ENCODE measurements at regions not wholly inside any gene's neighbourhood (a gene's known extent, or its start where the extent isn't known, plus 50 kb on each side); places are given as distances from the start of the nearest gene placed in this dataset.
A peak's percentile ranks its signal among the peaks of the same experiment; 100 is the strongest.
"Not testable (repeated sequence)": the region's sequence is repeated elsewhere in the genome, so short reads cannot be mapped to it uniquely, and the experiment has no call there.

DNA sequence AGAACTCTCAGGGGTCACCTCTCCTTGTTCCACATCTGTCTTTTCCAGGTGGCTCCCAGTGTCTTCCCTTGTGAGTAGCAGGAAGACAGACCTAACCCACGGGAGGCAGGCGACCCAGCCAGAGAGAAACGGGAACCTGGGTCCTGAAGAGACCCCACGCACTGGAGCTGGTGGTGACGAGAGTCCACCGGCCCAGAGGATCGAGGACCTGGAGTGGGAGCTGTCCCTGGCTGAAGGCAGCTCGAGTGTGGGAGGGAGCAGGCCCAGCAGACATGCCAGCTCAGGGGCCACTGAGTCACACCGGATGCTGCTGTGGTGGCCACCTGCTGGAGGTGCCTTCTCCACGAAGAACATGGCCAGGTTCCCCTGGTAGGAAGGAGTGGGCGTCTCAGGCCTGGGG lies 66.5 kb upstream of the ATP12A start:
- Mint-ChIP-seq H3K9me3 (no peaks in the 10 kb centered on the region), H3K27ac (no peak overlapping the region), H3K27me3 (no peaks in the 10 kb centered on the region), H3K36me3 (no peaks in the 10 kb centered on the region), H3K4me3 (no peak overlapping the region), H3K4me1 (peaks cover 17% of the 10 kb centered on the region)
- no peak for ATAC-seq

DNA sequence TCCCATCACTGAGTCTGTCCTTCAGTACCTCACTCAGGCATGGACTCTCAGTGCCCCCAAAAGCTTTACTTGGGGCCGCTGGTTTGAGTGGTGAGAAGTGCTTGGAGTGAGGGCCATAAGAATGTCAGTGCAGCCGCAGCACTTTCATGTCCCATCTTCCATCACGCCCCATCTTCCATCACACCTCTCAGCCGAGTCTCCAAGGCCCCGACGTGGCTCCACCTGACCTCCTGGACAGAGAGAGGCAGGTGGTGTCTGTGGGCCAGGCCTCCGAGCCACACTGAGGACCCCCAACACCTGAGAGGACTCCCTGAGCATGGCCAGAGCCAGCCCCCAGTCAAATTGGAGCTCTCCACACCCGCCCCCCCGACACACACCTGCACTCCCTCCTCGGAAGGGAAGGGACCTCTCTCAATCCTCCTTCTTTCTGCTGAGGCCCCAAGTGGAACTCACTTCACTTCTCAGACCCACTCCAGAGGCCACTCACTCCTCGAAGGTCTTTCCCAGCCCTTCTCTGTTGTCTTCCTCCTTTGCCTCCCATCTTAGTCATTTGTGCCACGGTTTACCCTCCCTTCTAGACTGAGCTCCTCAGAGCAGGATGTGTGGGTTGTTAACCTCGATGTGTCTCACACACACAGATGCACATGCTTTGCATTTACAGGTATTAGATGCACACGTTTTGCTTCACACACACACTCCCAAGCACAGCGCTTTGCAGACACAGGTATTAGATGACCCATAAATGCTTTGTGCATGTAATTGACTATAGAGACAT lies 65.7 kb upstream of the ATP12A start:
- peaks cover 24% of the 10 kb centered on the region for H3K4me1 Mint-ChIP-seq
- ATAC-seq, result no peak
- no peak overlapping the region for H3K4me3 Mint-ChIP-seq

DNA sequence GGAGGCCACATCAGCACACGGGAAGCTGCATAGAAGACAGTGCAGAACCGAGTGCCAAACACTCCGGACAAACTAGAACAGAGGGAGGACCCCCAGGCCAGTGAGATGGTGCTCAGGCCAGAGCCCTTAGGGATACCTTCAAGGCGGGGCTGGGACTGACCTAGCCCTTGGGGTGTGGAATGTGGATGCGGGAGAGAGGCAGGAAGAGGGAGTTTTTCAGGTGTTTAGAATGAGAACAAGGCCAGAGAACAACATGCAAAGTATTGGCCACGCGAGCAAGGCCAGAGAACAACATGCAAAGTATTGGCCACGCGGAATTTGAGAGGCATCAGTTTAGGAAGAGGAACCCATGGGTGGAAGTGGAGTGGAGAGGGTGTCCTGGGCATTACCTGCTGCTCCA lies 65.1 kb upstream of the ATP12A start:
- no peak for ATAC-seq
- H3K9me3 Mint-ChIP-seq, result no peaks in the 10 kb centered on the region
- H3K4me3 Mint-ChIP-seq, result no peak overlapping the region
- peaks cover 27% of the 10 kb centered on the region for H3K4me1 Mint-ChIP-seq
- H3K36me3 Mint-ChIP-seq, result no peaks in the 10 kb centered on the region
- peak overlapping the region; percentile 2 for H3K27ac Mint-ChIP-seq
- no peaks in the 10 kb centered on the region for H3K27me3 Mint-ChIP-seq

More for the DNA sequence above, 65.7 kb upstream of the ATP12A start:
- Mint-ChIP-seq H3K27ac (peak overlapping the region; percentile 2), H3K9me3 (no peaks in the 10 kb centered on the region), H3K27me3 (no peaks in the 10 kb centered on the region), H3K36me3 (no peaks in the 10 kb centered on the region)

DNA sequence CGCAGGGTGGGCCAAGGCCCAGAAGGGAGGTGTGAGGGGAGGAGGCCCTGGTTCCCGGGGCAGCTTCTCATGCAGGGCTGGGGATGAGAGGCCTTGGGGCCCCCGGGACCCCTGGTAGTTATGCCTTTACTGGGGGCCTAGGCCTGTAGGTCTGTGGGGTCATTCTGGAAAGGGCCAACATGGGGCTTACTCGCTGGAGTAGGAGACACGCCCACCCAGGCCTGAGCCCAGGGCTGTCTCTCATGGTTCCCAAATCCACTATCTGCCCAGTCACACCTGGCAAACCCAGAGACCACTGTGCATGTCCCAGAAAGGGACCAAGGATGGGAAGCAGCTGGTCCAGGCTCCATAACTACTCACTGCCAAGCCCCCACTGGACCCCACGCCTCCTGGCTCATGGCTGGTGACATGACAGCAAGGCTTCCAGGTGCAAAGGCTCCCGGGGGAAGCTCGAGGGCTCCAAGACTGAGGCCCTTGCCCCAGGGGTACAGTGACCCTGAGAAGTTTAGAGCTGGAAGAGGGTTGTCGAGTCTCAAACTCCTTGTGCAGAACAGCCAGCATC lies 64.2 kb upstream of the ATP12A start:
- no peaks in the 10 kb centered on the region for H3K27me3 Mint-ChIP-seq
- peaks cover 27% of the 10 kb centered on the region for H3K4me1 Mint-ChIP-seq
- no peak for ATAC-seq
- no peaks in the 10 kb centered on the region for H3K9me3 Mint-ChIP-seq
- no peaks in the 10 kb centered on the region for H3K36me3 Mint-ChIP-seq
- H3K27ac Mint-ChIP-seq, result no peak overlapping the region
- no peak overlapping the region for H3K4me3 Mint-ChIP-seq

DNA sequence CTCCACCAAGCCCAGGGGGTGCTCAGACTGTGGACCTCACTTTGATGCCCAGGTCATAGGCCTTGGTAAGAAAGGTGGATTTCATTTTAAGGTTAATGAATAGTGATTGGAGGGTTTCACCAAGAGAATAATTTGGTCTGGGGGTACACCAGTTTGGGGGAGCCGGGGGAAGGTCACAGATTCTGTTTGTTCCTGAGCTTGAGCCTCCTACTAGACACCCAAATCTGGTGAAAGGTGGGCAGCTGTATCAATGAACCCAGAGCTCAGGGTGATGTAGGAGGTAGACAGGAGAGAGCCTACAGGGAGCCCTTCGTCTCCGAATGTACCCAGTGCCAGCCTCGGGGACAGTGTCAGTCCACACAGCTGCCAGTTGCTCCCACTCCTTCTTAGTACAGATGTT lies 63.7 kb upstream of the ATP12A start:
- Mint-ChIP-seq H3K27me3 (no peaks in the 10 kb centered on the region), H3K27ac (no peak overlapping the region), H3K4me3 (no peak overlapping the region), H3K9me3 (no peaks in the 10 kb centered on the region), H3K4me1 (peaks cover 27% of the 10 kb centered on the region), H3K36me3 (no peaks in the 10 kb centered on the region)
- no peak for ATAC-seq

DNA sequence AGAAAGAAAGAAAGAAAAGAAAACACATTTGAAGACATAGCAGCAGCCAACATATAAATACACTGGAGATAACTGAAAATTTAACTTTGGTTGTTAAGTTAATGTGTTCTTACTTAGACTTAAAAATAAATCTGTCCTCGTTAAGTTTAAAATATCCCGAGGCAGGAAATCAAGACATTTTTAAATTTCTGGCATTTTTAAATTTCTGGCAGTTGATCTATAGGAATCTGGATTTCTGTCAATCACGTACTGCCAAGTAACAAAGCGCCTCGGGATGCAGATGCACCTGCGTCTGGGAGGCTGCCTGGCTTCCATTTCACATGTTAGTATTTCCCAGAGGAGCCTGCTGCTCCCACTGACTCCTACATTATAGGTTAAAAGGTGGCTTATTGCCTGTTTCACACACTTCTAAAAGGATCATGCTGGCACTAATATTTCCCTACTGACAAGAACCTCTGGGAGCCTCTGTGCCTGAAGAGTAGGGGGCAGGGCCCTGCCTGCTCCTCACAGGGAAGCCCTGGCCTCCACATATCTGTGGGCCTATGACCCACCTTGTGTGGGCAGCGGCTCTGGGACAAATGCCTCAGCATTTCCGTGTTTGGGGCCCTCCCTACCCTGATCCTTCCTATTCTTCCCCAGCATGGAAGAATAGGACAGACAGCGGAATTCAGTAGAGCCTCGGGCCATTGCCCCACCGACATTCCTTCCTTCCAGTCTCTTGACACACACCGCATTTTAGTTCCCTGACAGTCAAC lies 62.8 kb upstream of the ATP12A start:
- Mint-ChIP-seq H3K4me1 (peaks cover 27% of the 10 kb centered on the region), H3K4me3 (no peak overlapping the region), H3K27me3 (no peaks in the 10 kb centered on the region), H3K27ac (peak overlapping the region; percentile 75), H3K9me3 (no peaks in the 10 kb centered on the region), H3K36me3 (no peaks in the 10 kb centered on the region)
- ATAC-seq, result no peak

DNA sequence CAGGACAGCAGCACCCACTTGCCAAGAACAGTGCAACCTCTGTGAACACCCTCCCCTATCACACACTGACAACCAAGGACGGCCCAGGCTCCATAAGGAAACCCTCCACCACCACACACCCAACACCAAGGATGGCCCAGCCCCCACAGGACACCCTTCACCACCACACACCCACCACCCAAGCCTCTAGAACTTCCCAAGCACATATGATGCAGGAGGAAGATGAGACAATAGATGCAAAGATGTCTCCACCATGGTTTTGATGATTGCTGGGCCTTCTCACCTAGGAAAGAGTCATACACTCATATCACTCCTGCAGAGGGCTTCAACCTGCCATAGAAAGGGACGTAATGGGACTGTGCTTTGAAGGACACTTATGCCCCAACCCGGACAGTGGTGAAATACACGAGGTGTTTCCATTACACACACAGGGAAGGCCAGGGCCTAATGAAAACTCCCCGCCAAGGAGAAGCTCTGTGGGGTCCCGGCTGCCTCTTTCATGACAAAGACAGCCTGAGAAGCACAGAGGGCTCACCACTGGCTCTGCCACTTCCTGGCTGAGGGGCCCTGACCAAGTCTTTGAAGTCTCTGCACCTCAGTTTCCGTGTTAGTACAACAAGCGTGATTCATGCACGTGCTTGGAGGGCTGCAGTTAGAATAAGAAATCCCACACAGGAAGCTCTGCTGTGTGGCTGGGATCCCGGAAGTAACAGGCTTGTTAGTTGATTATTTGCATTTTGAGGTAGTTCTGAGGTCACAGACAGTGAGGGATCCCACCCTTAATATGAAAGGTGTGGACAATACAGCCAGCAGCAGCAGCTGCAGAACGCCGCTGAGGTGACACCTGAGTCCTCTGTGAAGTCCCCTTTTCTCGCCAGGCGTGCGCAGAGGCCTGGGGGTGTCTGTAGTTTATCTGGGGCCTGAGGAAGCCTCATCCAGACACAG lies 61.9 kb upstream of the ATP12A start:
- Mint-ChIP-seq H3K4me3 (no peak overlapping the region), H3K27ac (peak overlapping the region; percentile 75), H3K9me3 (no peaks in the 10 kb centered on the region), H3K36me3 (no peaks in the 10 kb centered on the region), H3K27me3 (no peaks in the 10 kb centered on the region), H3K4me1 (peaks cover 27% of the 10 kb centered on the region)
- ATAC-seq, result peak; percentile 82

DNA sequence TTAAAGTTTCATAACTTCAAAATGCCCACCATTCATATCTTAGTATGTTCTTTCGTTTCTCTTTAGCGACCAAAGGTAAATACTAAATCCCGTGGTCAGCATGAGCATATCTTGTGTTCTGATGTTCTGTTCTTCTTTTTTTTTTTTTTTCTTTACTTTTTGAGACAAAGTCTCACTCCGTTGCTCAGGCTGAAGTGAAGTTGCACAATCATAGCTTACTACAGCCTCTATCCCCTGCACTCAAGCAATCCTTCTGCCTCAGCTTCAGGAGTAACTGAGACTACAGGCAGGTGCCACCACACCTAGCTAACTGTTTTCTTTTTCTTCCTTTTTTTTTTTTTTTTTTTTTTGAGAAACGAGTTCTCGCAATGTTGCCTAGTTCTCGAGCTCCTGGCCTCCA lies 60.9 kb upstream of the ATP12A start:
- Mint-ChIP-seq H3K4me3 (no peak overlapping the region), H3K4me1 (peaks cover 27% of the 10 kb centered on the region), H3K27ac (peak overlapping the region; percentile 75), H3K9me3 (no peaks in the 10 kb centered on the region), H3K36me3 (no peaks in the 10 kb centered on the region), H3K27me3 (no peaks in the 10 kb centered on the region)
- no peak for ATAC-seq

DNA sequence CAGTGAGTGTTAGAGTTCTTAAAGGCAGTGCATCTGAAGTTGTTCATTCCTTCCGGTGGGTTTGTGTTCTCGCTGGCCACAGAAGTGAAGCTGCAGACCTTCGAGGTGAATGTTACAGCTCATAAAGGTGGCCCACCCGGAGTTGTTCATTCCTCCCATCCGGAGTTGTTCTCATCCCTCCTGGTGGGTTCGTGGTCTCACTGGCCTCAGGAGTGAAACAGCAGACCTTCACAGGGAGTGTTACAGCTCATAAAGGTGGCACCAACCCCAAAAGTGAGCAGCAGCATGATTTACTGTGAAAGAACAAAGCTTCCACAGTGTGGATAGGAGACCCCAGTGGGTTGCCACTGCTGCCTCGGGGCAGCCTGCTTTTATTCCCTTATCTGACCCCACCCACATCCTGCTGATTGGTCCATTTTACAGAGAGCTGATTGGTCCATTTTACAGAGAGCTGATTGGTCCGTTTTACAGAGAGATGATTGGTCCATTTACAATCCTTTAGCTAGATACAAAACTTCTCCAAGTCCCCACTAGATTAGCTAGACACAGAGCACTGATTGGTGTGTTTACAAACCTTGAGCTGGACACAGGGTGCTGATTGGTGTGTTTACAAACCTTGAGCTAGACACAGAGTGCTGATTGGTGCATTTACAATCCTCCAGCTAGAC lies 57.6 kb upstream of the ATP12A start:
- not testable (repeated sequence) for H3K27me3 Mint-ChIP-seq, H3K9me3 Mint-ChIP-seq, ATAC-seq, H3K4me3 Mint-ChIP-seq, H3K36me3 Mint-ChIP-seq, H3K27ac Mint-ChIP-seq
- H3K4me1 Mint-ChIP-seq, result peaks cover 42% of the 10 kb centered on the region

DNA sequence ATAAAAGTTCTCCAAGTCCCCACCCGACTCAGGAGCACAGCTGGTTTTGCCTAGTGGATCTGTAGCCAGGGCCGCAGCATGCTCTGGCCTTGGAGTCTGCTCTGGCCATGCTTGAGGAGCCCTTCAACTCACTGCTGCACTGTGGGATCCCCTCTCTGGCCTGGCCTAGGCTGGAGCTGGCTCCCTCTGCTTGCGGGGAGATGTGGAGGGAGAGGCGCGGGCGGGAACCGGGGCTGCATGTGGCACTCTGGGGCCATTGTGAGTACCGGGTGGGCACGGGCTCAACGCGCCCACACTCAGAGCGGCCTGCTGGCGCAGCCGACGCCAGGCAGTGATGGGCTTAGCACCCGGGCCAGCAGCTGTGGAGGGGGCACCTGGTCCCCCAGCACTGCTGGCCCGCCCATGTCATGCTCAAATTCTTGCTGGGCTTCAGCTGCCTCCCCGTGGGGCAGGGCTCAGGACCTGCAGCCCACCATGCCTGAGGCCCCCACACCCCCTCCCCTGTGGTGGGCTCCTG lies 57.0 kb upstream of the ATP12A start:
- Mint-ChIP-seq H3K4me3 (no peak overlapping the region), H3K36me3 (no peaks in the 10 kb centered on the region), H3K27ac (no peak overlapping the region), H3K9me3 (no peaks in the 10 kb centered on the region), H3K27me3 (no peaks in the 10 kb centered on the region), H3K4me1 (peaks cover 36% of the 10 kb centered on the region)
- no peak for ATAC-seq

DNA sequence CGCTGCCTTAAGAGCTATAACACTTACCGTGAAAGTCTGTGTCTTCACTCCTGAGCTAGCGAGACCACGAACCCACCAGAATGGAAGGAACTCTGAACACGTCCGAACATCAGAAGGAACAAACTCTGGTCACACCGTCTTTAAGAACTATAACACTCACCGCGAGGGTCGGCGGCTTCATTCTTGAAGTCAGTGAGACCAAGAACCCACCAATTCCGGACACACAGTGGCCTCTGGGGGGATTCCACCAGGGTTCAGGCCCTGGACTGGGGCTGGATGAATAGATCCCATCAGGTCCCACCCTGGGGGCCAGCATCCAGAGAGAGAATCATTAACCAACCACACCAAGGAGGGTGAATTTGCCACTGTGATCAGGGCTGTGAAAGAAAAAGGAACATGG lies 55.8 kb upstream of the ATP12A start:
- peak overlapping the region; percentile 25 for H3K27ac Mint-ChIP-seq
- H3K4me3 Mint-ChIP-seq, result no peak overlapping the region
- no peaks in the 10 kb centered on the region for H3K9me3 Mint-ChIP-seq
- H3K4me1 Mint-ChIP-seq, result peaks cover 25% of the 10 kb centered on the region
- no peak for ATAC-seq
- H3K27me3 Mint-ChIP-seq, result no peaks in the 10 kb centered on the region
- no peaks in the 10 kb centered on the region for H3K36me3 Mint-ChIP-seq

DNA sequence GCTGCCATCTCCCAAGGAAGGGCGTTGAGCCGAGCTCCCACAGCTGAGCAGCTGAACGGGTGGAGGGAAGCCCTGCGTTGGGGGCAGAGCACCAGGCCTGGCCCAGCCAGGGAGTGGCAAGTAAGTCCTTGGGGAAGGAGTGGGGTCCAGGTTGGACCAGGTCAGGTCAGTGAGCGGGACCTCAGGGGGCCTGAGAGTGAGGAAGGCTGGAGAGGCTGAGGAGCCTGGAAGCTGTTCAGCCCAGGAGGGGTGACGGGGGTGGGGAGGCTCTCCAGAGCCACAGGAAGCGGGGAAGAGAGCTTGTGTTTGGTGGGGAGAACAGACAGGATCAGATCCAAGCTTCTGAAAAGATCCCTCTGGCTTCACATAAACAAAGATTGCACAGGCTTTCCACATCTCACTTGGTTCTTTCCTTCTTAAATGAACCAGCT lies 55.4 kb upstream of the ATP12A start:
- Mint-ChIP-seq H3K27ac (peak overlapping the region; percentile 25), H3K9me3 (no peaks in the 10 kb centered on the region), H3K4me3 (no peak overlapping the region), H3K4me1 (peaks cover 20% of the 10 kb centered on the region), H3K36me3 (no peaks in the 10 kb centered on the region), H3K27me3 (no peaks in the 10 kb centered on the region)
- ATAC-seq, result no peak

DNA sequence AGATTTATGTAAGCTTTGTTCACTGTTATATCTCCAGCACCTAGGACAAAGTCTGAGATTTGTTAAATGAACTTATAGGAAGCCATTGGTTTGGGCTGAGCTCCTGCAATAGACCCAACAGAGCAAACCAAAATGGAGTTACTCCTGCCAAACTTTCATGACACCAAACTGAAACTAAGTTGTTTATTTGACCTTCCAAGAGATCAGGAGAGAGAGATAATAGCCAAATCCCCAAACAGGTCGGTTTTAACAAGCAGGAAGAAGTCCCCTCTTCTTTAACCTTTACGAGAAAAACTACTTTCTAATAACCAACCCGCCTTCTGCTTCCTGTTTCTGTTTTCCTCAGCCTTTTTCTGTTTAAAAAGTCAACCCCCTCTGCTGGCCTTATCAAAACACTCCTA lies 54.9 kb upstream of the ATP12A start:
- peak overlapping the region; percentile 25 for H3K27ac Mint-ChIP-seq

More for the DNA sequence above, 54.9 kb upstream of the ATP12A start:
- Mint-ChIP-seq H3K4me1 (peaks cover 25% of the 10 kb centered on the region), H3K36me3 (no peaks in the 10 kb centered on the region), H3K9me3 (no peaks in the 10 kb centered on the region), H3K4me3 (no peak overlapping the region), H3K27me3 (no peaks in the 10 kb centered on the region)
- ATAC-seq, result peak; percentile 63

Data from stimulated activated memory B cell treated with anti-CD40 and anti-IgM and Interleukin-4, amounts not matched to agents 10 μg/mL and 1 μg/mL and 100 μg/mL, for 72 hours (primary cell).